Choroid plexus epithelial cell (primary cell): ENCODE measurements at regions not wholly inside any gene's neighbourhood (a gene's known extent, or its start where the extent isn't known, plus 50 kb on each side); places are given as distances from the start of the nearest gene placed in this dataset.
"Not testable (repeated sequence)": the region's sequence is repeated elsewhere in the genome, so short reads cannot be mapped to it uniquely, and the experiment has no call there.

Experiments
- DNase-seq: peaks from one replicate; pipeline ENCODE4 v3.0.0-alpha.2; 2010; ENCODE audit warnings: low read depth
- H3K4me3 ChIP-seq: 2 replicates; pipeline ENCODE4 v1.5.1; 2011; ENCODE audit warnings: low read depth, mild to moderate bottlenecking, control low read depth, low read length, moderate library complexity
- TF ChIP-seq, protein P1 (sequence below): conservative IDR thresholded peaks from 2 replicates; pipeline ENCODE4 v1.5.1; 2011; ENCODE audit warnings: low read depth, mild to moderate bottlenecking, control low read depth, inconsistent platforms, low read length, moderate library complexity

DNA sequence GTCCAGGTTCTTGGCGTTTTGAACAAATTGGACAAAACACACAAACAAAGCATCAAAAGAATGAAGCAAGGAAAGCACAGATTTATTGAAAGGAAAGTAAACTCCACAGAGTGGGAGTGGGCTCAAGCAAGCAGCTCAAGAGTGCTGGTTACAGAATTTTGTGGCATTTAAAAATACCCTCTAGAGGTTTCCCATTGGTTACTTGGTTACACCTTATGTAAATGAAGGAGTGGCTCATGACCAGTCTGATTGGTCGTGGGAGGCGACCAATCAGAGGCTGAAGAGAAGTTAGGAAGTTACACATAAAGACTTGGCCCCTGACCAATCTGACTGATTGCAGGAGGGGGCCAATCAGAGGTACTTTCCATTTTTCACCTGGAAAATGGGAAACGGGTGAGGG lies 1373.8 kb upstream of the GOT2 start:
- no peak for DNase-seq
- TF ChIP-seq, protein P1, sequence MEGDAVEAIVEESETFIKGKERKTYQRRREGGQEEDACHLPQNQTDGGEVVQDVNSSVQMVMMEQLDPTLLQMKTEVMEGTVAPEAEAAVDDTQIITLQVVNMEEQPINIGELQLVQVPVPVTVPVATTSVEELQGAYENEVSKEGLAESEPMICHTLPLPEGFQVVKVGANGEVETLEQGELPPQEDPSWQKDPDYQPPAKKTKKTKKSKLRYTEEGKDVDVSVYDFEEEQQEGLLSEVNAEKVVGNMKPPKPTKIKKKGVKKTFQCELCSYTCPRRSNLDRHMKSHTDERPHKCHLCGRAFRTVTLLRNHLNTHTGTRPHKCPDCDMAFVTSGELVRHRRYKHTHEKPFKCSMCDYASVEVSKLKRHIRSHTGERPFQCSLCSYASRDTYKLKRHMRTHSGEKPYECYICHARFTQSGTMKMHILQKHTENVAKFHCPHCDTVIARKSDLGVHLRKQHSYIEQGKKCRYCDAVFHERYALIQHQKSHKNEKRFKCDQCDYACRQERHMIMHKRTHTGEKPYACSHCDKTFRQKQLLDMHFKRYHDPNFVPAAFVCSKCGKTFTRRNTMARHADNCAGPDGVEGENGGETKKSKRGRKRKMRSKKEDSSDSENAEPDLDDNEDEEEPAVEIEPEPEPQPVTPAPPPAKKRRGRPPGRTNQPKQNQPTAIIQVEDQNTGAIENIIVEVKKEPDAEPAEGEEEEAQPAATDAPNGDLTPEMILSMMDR: no peak
- no peak overlapping the region for H3K4me3 ChIP-seq

DNA sequence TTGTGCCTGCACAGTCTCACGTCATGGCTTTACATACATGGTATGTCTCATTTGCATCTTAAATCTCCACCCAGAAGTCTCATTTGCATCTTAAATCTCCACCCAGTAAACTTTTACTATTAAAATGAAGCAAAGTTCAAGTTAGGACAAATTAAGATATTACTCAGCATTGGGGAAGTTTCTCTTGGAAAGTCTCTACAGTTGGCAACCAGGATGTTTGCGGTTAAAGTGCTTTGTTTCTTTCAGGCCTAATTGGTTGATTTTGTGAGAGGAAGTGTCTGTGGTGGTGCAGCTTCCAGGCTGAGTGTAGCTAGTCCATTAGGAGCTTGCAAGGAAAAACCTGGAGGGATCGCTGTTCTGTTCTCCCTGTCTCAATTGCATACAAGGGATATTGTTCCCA lies 1373.3 kb upstream of the GOT2 start:
- H3K4me3 ChIP-seq: no peak overlapping the region
- TF ChIP-seq, protein P1: no peak
- DNase-seq: peak; percentile 40

DNA sequence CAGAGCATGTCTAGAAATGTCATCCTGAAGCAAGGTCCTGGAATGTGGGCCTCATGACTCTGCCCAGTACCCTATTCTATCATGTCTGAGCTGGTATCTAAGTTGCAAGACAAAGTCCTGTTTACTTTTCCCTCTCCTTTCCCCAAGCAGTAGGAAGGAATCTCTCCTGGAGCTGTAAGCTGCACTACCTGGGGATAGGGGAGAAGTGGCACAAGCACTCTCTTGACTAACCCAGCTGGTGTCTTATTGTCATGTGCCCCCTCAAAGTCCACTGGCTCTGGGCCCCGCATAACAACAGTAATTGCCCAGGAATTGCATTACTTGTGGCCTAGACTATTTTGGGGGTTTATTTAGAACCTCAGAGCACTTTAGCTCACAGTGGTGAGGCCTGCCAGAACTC lies 1366.3 kb upstream of the GOT2 start:
- no peak for DNase-seq
- TF ChIP-seq, protein P1: no peak
- no peak overlapping the region for H3K4me3 ChIP-seq

DNA sequence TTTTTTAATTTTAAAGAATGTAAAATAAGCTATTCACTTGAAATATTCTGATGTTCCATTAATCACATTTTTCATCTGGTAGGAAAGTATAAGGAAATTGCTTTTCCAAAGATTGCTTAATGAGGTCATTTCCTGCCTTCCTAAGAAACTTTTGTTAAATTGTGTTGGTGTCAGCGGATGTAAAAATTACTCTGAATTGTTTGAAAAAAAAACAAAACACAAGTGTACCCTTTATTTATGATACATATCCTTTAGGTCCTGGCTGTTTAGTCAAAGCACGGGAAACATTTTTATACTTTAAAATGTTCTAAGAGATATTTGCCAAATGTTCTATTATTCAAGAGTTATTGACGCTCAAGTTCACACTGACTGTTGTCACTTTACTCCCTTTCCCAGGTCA lies 1357.4 kb upstream of the GOT2 start:
- H3K4me3 ChIP-seq: no peak overlapping the region
- TF ChIP-seq, protein P1: no peak
- no peak for DNase-seq

DNA sequence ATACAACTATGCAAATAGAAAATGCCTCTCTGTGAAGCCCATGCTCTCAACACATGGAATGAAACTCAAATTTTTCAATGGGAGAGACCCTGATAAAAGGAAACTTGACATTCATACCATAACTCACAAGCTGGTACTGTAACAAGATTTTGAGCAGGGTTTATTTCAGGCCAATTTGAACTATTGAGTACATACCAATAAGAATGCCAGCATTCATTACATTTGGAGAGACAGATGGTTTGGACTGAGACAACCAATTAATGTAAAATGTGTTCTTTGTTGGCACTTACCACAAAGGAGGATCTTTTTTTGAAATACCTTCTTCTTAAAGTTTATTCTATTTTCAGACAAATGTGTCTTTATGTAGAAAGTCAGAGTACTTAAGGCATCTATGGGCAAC lies 1357.0 kb upstream of the GOT2 start:
- H3K4me3 ChIP-seq: no peak overlapping the region
- TF ChIP-seq, protein P1: no peak
- DNase-seq: no peak

DNA sequence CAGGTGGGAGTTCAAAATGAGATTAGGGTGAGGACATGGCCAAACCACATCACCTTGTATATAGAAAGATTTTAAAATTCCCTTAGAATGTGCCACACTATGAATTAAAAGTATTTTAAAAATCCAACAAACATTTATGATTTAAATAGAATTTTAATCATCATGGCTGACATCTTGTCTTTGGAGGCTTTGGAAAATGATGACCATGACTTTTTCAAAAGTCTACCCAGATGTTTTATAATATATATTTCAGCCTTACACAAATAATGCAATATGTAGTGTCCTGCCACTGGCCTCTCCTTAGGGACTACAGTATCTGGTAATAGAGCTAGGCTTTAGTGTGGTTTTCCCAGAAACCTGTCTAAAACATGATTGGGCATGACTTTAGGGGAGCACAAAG lies 1353.4 kb upstream of the GOT2 start:
- DNase-seq: no peak
- TF ChIP-seq, protein P1: no peak
- no peak overlapping the region for H3K4me3 ChIP-seq

DNA sequence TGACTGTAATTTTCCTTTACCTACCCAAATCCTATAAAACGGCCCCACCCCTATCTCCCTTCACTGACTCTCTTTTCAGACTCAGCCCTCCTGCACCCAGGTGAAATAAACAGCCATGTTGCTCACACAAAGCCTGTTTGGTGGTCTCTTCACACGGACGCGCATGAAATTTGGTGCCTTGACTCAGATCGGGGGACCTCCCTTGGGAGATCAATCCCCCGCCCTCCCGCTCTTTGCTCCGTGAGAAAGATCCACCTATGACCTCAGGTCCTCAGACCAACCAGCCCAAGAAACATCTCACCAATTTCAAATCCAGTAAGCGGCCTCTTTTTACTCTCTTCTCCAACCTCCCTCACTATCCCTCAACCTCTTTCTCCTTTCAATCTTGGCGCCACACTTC lies 1344.7 kb upstream of the GOT2 start:
- not testable (repeated sequence) for DNase-seq, H3K4me3 ChIP-seq

DNA sequence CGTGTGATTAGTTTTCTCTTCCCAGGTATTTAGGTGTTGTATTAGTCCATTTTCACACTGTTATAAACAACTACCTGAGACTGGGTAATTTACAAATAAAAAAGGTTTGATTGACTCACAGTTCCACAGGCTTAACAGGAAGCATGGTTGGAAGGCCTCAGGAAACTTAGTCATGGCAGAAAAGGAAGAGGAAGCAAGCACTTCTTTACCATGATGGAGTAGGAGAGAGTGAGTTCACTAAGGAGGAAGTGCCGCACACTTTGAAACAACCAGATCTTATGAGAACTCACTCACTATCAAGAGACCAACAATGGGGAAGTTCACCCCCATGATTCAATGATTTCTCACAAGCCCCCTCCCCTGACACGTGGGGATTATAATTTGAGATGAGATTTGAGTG lies 1343.7 kb upstream of the GOT2 start:
- no peak for DNase-seq
- TF ChIP-seq, protein P1: no peak
- H3K4me3 ChIP-seq: no peak overlapping the region
